HEK293 (cell line): ENCODE measurements at regions not wholly inside any gene's neighbourhood (a gene's known extent, or its start where the extent isn't known, plus 50 kb on each side); places are given as distances from the start of the nearest gene placed in this dataset.
"Not testable (repeated sequence)": the region's sequence is repeated elsewhere in the genome, so short reads cannot be mapped to it uniquely, and the experiment has no call there.

Experiments used
- CTCF ChIA-PET: fragments of 350-600 bp; formaldehyde crosslinking; extraction: SDS; loops from one replicate; lab custom pipeline; 2021; ENCODE audit warnings: antibody characterized with exemption; lab: Yijun Ruan, JAX
- POLR2A ChIA-PET: fragments of 300-600 bp; formaldehyde crosslinking; extraction: SDS; loops from one replicate; lab custom pipeline; 2020; ENCODE audit warnings: antibody characterized with exemption, inconsistent platforms; lab: Yijun Ruan, JAX
- H3K27ac ChIP-seq: fragments of 200-500 bp; sonication (Bioruptor generic); 2 replicates; pipeline ENCODE4 v1.5.1; 2014; ENCODE audit warnings: low read depth, low read length, control low read depth, inconsistent platforms; ENCODE audit errors: extremely low read depth
- H3K36me3 ChIP-seq, 2 experiments: fragments of 200-500 bp in 1 of 2; sonication (Bioruptor generic) in 1 of 2; 1 replicate in 1 of 2; 2 replicates in 1 of 2; pipeline ENCODE4 v1.5.1; 2014 to 2017; ENCODE audit warnings: inconsistent platforms in 2 of 2, low read length in 2 of 2; ENCODE audit not compliant: control insufficient read depth in 2 of 2, insufficient read depth in 1 of 2
- H3K4me1 ChIP-seq: fragments of 200-500 bp; sonication (Bioruptor generic); 2 replicates; pipeline ENCODE4 v1.5.1; 2014; ENCODE audit warnings: mild to moderate bottlenecking, low read length, inconsistent platforms; ENCODE audit not compliant: control insufficient read depth, insufficient read depth
- H3K4me3 ChIP-seq: 2 replicates; pipeline ENCODE4 v1.5.1; 2011; ENCODE audit warnings: low read depth, mild to moderate bottlenecking, control low read depth, low read length, moderate library complexity
- H3K9me3 ChIP-seq: fragments of 200-500 bp; sonication (Bioruptor generic); 2 replicates; pipeline ENCODE4 v1.5.1; 2014; ENCODE audit warnings: low read depth, low read length, inconsistent platforms; ENCODE audit not compliant: control insufficient read depth, insufficient read depth
- EGR2 ChIP-seq: fragments of 450-650 bp; formaldehyde crosslinking; IDR thresholded peaks from 2 replicates; pipeline ENCODE4 v1.5.1; 2016; ENCODE audit warnings: low read depth, missing biosample characterization, missing genetic modification characterization
- HOXC10 ChIP-seq: sonication (generic); formaldehyde crosslinking; IDR thresholded peaks from 2 replicates; pipeline ENCODE4 v1.8.1; 2023; ENCODE audit warnings: mild to moderate bottlenecking, missing genetic modification reagents
- MYNN ChIP-seq: fragments of 450-650 bp; formaldehyde crosslinking; IDR thresholded peaks from 2 replicates; pipeline ENCODE4 v1.5.1; 2016; ENCODE audit warnings: missing biosample characterization, missing genetic modification characterization, borderline replicate concordance
- PRDM10 ChIP-seq: fragments of 450-650 bp; formaldehyde crosslinking; IDR thresholded peaks from 2 replicates; pipeline ENCODE4 v1.5.1; 2016; ENCODE audit warnings: missing biosample characterization, missing genetic modification characterization
- PRDM4 ChIP-seq: fragments of 450-650 bp; formaldehyde crosslinking; IDR thresholded peaks from 2 replicates; pipeline ENCODE4 v1.5.1; 2017; ENCODE audit warnings: missing biosample characterization, missing genetic modification characterization
- SETDB1 ChIP-seq: IDR thresholded peaks from one replicate; pipeline ENCODE4 v1.6.1; 2017; ENCODE audit warnings: mild to moderate bottlenecking, low read length, moderate library complexity, mixed read lengths; ENCODE audit not compliant: insufficient read length
- TCF7L2 ChIP-seq: IDR thresholded peaks from 2 replicates; pipeline ENCODE4 v1.6.1; 2011; ENCODE audit warnings: low read depth, mild to moderate bottlenecking, inconsistent platforms, low read length, moderate library complexity, borderline replicate concordance
- ZBTB49 ChIP-seq: fragments of 450-650 bp; formaldehyde crosslinking; IDR thresholded peaks from 2 replicates; pipeline ENCODE4 v1.5.1; 2016; ENCODE audit warnings: missing biosample characterization, missing genetic modification characterization, low read depth
- ZNF112 ChIP-seq: fragments of 450-650 bp; formaldehyde crosslinking; IDR thresholded peaks from 2 replicates; pipeline ENCODE4 v1.5.0; 2017; ENCODE audit warnings: missing biosample characterization, missing genetic modification characterization
- ZNF140 ChIP-seq: fragments of 450-650 bp; formaldehyde crosslinking; IDR thresholded peaks from 2 replicates; pipeline ENCODE4 v1.5.1; 2016; ENCODE audit warnings: missing biosample characterization, missing genetic modification characterization
- ZNF18 ChIP-seq: fragments of 450-650 bp; formaldehyde crosslinking; IDR thresholded peaks from 2 replicates; pipeline ENCODE4 v1.5.1; 2016; ENCODE audit warnings: missing biosample characterization, missing genetic modification characterization
- ZNF214 ChIP-seq: fragments of 450-650 bp; formaldehyde crosslinking; IDR thresholded peaks from 2 replicates; pipeline ENCODE4 v1.5.1; 2017; ENCODE audit warnings: missing biosample characterization, mild to moderate bottlenecking, missing genetic modification characterization, borderline replicate concordance
- ZNF473 ChIP-seq: fragments of 450-650 bp; formaldehyde crosslinking; IDR thresholded peaks from 2 replicates; pipeline ENCODE4 v1.5.1; 2017; ENCODE audit warnings: missing biosample characterization, missing genetic modification characterization
- ZNF624 ChIP-seq: fragments of 450-650 bp; formaldehyde crosslinking; IDR thresholded peaks from 2 replicates; pipeline ENCODE4 v1.5.1; 2017; ENCODE audit warnings: missing biosample characterization, missing genetic modification characterization
- ZNF629 ChIP-seq: fragments of 450-650 bp; formaldehyde crosslinking; IDR thresholded peaks from 2 replicates; pipeline ENCODE4 v1.5.1; 2017; ENCODE audit warnings: missing biosample characterization, missing genetic modification characterization
- ZNF658 ChIP-seq: fragments of 450-650 bp; formaldehyde crosslinking; IDR thresholded peaks from 2 replicates; pipeline ENCODE4; 2016; ENCODE audit warnings: missing biosample characterization, missing genetic modification characterization
- ZNF664 ChIP-seq: fragments of 450-650 bp; formaldehyde crosslinking; IDR thresholded peaks from 2 replicates; pipeline ENCODE4 v1.5.1; 2016; ENCODE audit warnings: missing biosample characterization, missing genetic modification characterization
- ZNF704 ChIP-seq: fragments of 450-650 bp; formaldehyde crosslinking; IDR thresholded peaks from 2 replicates; pipeline ENCODE4 v1.5.1; 2016; ENCODE audit warnings: missing biosample characterization, missing genetic modification characterization
- ZNF76 ChIP-seq: fragments of 450-650 bp; formaldehyde crosslinking; IDR thresholded peaks from 2 replicates; pipeline ENCODE4; 2016; ENCODE audit warnings: low read depth, missing biosample characterization, missing genetic modification characterization, borderline replicate concordance

GRCh38 chr7:24392774-24393173 is 108.8 kb downstream of the NPY start:
- POLR2A ChIA-PET: no interaction called here
- Histone ChIP-seq H3K27ac (no peak overlapping the region), H3K4me3 (no peak overlapping the region), H3K36me3 (no peaks in the 10 kb centered on the region), H3K4me1 (peaks cover 3% of the 10 kb centered on the region; the same call in 1 of the 2 replicates), H3K9me3 (no peaks in the 10 kb centered on the region)
- TF ChIP-seq TCF7L2 (no peak), ZNF704 (tag by site-specific recombination) (no peak), PRDM4 (tag by site-specific recombination) (no peak), ZNF76 (no peak), ZNF214 (tag by site-specific recombination) (no peak), ZNF473 (no peak), ZNF624 (tag by site-specific recombination) (no peak), ZNF629 (tag by site-specific recombination) (no peak), MYNN (no peak), HOXC10 (CRISPR knock-in tag) (no peak), ZNF140 (no peak)
- CTCF ChIA-PET: interaction anchor here (1.7 kb wide), 1 partner anchor 272 kb away, joined by 4 read pairs; no protein-coding TSS in a partner anchor

GRCh38 chr7:24395512-24395911 is 111.5 kb downstream of the NPY start:
- TF ChIP-seq ZBTB49: no peak
- TF ChIP-seq EGR2 (tag by site-specific recombination): no peak
- TF ChIP-seq ZNF658 (tag by site-specific recombination): no peak
- peak; percentile 31 for TF ChIP-seq SETDB1
- TF ChIP-seq ZNF664: no peak
- no peak for TF ChIP-seq ZNF18 (tag by site-specific recombination)
- TF ChIP-seq PRDM10 (tag by site-specific recombination): peak; percentile 59
- no peak for TF ChIP-seq ZNF112
- TF ChIP-seq, all 188 proteins: peak for 2
- ChIA-PET CTCF (no interaction called here), POLR2A (no interaction called here)
- Histone ChIP-seq H3K36me3 (no peaks in the 10 kb centered on the region), H3K4me1 (peaks cover 3% of the 10 kb centered on the region; the same call in 1 of the 2 replicates), H3K4me3 (no peak overlapping the region), H3K9me3 (no peaks in the 10 kb centered on the region), H3K27ac (no peak overlapping the region)

- H3K9me3 ChIP-seq, H3K27ac ChIP-seq, H3K36me3 ChIP-seq, H3K4me3 ChIP-seq, POLR2A ChIA-PET, H3K4me1 ChIP-seq: not testable (repeated sequence)
- CTCF ChIA-PET: interaction anchor here (0.5 kb wide), 1 partner anchor 416 kb away, joined by 3 read pairs; no protein-coding TSS in a partner anchor
Measured at GRCh38 chr7:24396387-24396786, 112.4 kb downstream of the NPY start.
